ENCODE measurements at regions not wholly inside any gene's neighbourhood (a gene's known extent, or its start where the extent isn't known, plus 50 kb on each side); places are given as distances from the start of the nearest gene placed in this dataset.

GRCh38 chr3:188083011-188083410 lies 70.9 kb upstream of the LPP start:
- TF ChIP-seq POLR2AphosphoS5 (IDR thresholded peaks at IDR 0.05; ENCODE audit: low read depth, low read length) (no peak), REST (IDR thresholded peaks at IDR 0.05; ENCODE audit: insufficient read depth in 1 of 2, low read depth in 2 of 2, low read length in 2 of 2) (no peak), TAF1 (IDR thresholded peaks at IDR 0.05; ENCODE audit: borderline replicate concordance, insufficient read depth, low read length) (no peak), SIN3A (IDR thresholded peaks at IDR 0.05; ENCODE audit: borderline replicate concordance, insufficient read depth, low read length) (no peak)

Data from PFSK-1 (cell line).